ENCODE measurements at regions not wholly inside any gene's neighbourhood (a gene's known extent, or its start where the extent isn't known, plus 50 kb on each side); places are given as distances from the start of the nearest gene placed in this dataset.

DNA sequence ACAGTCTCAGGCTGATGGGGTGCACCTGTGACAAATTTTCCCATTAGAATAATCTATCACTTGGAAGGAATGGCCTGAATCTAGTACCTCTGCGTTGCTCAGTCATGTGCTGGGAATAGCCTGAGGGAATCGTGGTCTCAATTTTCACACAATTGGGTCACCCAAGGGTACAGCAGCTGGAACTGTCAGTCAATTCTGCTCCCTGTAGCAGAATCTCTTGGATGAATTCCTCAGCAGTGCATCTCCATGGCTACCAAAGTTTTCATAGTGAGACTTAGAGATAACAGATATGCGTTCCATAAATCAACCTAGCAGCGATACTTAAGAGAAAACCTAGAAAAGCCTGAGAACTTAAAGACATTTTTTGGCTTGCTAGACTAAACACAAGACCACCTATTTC, 288.7 kb upstream of the CTSO start:
- DNase-seq (ENCODE audit: low read depth, low spot score): no peak
- CTCF ChIA-PET: no interaction called here
- TF ChIP-seq CTCF (IDR thresholded peaks at IDR 0.05; ENCODE audit: insufficient read depth, low read length, missing control alignments): no peak
- no peak overlapping the region for H3K4me3 ChIP-seq (ENCODE audit: low read depth, low read length)
- POLR2A ChIA-PET: no interaction called here

DNA sequence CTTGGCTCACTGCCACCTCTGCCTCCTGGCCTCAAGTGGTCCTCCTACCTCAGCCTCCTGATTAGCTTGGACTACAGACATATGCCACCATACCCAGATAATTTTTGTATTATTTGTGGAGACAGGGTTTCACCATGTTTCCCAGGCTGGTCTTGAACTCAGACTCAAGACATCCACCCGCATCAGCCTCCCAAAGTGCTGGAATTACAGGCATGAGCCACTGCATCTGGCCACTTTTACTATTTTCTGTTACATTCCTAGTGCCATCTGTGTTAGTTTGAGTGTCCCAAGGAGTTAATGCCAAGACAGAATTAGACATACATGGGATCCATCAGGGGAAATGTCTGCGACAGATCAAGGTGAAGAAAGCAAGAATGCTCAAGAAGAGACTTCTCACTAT, 288.2 kb upstream of the CTSO start:
- ChIA-PET POLR2A (no interaction called here), CTCF (no interaction called here)
- no peak overlapping the region for H3K4me3 ChIP-seq (ENCODE audit: low read depth, low read length)
- DNase-seq (ENCODE audit: low read depth, low spot score): no peak
- no peak for TF ChIP-seq CTCF (IDR thresholded peaks at IDR 0.05; ENCODE audit: insufficient read depth, low read length, missing control alignments)

GRCh38 chr4:156238171-156238570, 284.5 kb upstream of the CTSO start:
- CTCF ChIA-PET: no interaction called here
- DNase-seq (ENCODE audit: low read depth, low spot score): no peak
- H3K4me3 ChIP-seq (ENCODE audit: low read depth, low read length): no peak overlapping the region
- no peak for TF ChIP-seq CTCF (IDR thresholded peaks at IDR 0.05; ENCODE audit: insufficient read depth, low read length, missing control alignments)
- POLR2A ChIA-PET: no interaction called here

DNA sequence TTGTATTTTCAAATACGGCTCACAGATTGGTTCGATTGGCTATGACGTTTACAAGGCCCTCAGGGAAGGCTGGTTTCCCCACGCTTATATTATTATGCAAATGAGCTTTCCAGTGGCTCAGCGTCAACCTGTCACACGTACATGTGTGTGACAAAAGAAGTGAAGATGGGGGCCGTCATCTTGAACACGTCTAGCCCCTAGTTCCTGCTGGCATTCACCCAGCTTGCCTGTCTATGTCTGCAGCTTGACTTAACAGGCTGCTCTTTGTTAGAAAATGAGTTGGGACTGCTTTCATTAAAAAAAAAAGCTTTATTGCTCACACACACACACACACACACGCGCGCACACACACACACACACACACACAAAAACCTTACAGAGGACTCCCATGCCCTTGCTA, 283.6 kb upstream of the CTSO start:
- no peak for DNase-seq (ENCODE audit: low read depth, low spot score)
- ChIA-PET POLR2A (no interaction called here), CTCF (no interaction called here)
- no peak overlapping the region for H3K4me3 ChIP-seq (ENCODE audit: low read depth, low read length)
- no peak for TF ChIP-seq CTCF (IDR thresholded peaks at IDR 0.05; ENCODE audit: insufficient read depth, low read length, missing control alignments)

GRCh38 chr4:156230176-156230575, 276.5 kb upstream of the CTSO start:
- ChIA-PET POLR2A (no interaction called here), CTCF (interaction anchor here (1.0 kb wide), 1 partner anchor 65 kb away, joined by 4 read pairs; no protein-coding TSS in a partner anchor)
- DNase-seq (ENCODE audit: low read depth, low spot score): no peak
- H3K4me3 ChIP-seq (ENCODE audit: low read depth, low read length): no peak overlapping the region
- TF ChIP-seq CTCF (IDR thresholded peaks at IDR 0.05; ENCODE audit: insufficient read depth, low read length, missing control alignments): no peak

DNA sequence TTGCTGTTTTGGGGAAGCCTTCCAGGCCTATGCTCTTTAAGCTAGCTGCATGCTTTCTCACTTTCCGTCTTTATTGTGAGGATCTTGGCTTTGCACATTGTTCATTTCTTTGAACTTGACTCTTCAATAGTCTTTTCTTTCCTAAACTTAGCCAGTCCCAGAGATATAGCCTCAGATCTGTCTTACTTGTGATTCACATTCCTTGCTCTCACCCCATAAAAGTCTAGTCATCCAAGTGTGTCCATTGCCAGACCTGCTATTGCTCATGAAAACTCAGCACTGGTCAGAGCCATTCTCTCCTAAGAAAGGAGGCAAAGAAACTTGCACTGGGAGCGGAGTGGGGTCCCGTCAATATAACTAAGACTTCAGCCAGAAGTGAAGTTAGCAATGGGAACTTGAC, 275.0 kb upstream of the CTSO start:
- ChIA-PET POLR2A (no interaction called here), CTCF (no interaction called here)
- DNase-seq (ENCODE audit: low read depth, low spot score): no peak
- no peak for TF ChIP-seq CTCF (IDR thresholded peaks at IDR 0.05; ENCODE audit: insufficient read depth, low read length, missing control alignments)
- no peak overlapping the region for H3K4me3 ChIP-seq (ENCODE audit: low read depth, low read length)

All from AG04449 (cell line).